ENCODE measurements at regions not wholly inside any gene's neighbourhood (a gene's known extent, or its start where the extent isn't known, plus 50 kb on each side); places are given as distances from the start of the nearest gene placed in this dataset.

GRCh38 chr2:126299469-126299976 lies 356.4 kb upstream of the GYPC start:
- no peaks in the 10 kb centered on the region for H3K27me3 ChIP-seq (ENCODE audit: insufficient read depth, low read depth)
- no peak overlapping the region for H3K4me3 ChIP-seq
- H3K4me2 ChIP-seq, result no peak overlapping the region
- no peak for DNase-seq
- no peaks in the 10 kb centered on the region for H3F3A ChIP-seq (ENCODE audit: insufficient read depth, low read depth)
- BruUV-seq (replicated peaks), result no TSS peak
- H3K36me3 ChIP-seq (ENCODE audit: low read depth), result no peaks in the 10 kb centered on the region
- TF ChIP-seq CTCF (conservative IDR thresholded peaks at IDR 0.05), result no peak
- no peak for TF ChIP-seq EZH2 (IDR thresholded peaks at IDR 0.05; ENCODE audit: low read depth)
- ChIA-PET CTCF (no interaction called here), POLR2A (ENCODE audit: unreplicated experiment) (no interaction called here)
- H4K20me1 ChIP-seq (ENCODE audit: insufficient read depth), result no peaks in the 10 kb centered on the region
- H3K27ac ChIP-seq, result no peak overlapping the region
- intact Hi-C loops (cut with micrococcal nuclease; ENCODE audit: unreplicated experiment), result no loop called here
- H2AFZ ChIP-seq, result no peak overlapping the region
- no peaks in the 10 kb centered on the region for H3K4me1 ChIP-seq (replicated peaks; ENCODE audit: insufficient read depth)
- H3K9me2 ChIP-seq (ENCODE audit: insufficient read depth), result no peaks in the 10 kb centered on the region; the same call in 1 of the 2 replicates
- H3K9me3 ChIP-seq (ENCODE audit: insufficient read depth, low read depth), result no peaks in the 10 kb centered on the region
- no peaks in the 10 kb centered on the region for H3K79me2 ChIP-seq (ENCODE audit: low read depth)

- H3K27me3 ChIP-seq (ENCODE audit: insufficient read depth, low read depth), result no peaks in the 10 kb centered on the region
- no peaks in the 10 kb centered on the region for H3K4me1 ChIP-seq (replicated peaks; ENCODE audit: insufficient read depth)
- no peak overlapping the region for H3K4me2 ChIP-seq
- ChIA-PET POLR2A (ENCODE audit: unreplicated experiment) (no interaction called here), CTCF (no interaction called here)
- H3F3A ChIP-seq (ENCODE audit: insufficient read depth, low read depth), result no peaks in the 10 kb centered on the region
- H3K4me3 ChIP-seq, result no peak overlapping the region
- H3K27ac ChIP-seq, result no peak overlapping the region
- no TSS peak for BruUV-seq (replicated peaks)
- H3K79me2 ChIP-seq (ENCODE audit: low read depth), result no peaks in the 10 kb centered on the region
- no peaks in the 10 kb centered on the region for H4K20me1 ChIP-seq (ENCODE audit: insufficient read depth)
- no peaks in the 10 kb centered on the region for H3K9me3 ChIP-seq (ENCODE audit: insufficient read depth, low read depth)
- intact Hi-C loops (cut with micrococcal nuclease; ENCODE audit: unreplicated experiment), result no loop called here
- TF ChIP-seq EZH2 (IDR thresholded peaks at IDR 0.05; ENCODE audit: low read depth) (no peak), CTCF (conservative IDR thresholded peaks at IDR 0.05) (no peak)
- no peaks in the 10 kb centered on the region; the same call in 1 of the 2 replicates for H3K9me2 ChIP-seq (ENCODE audit: insufficient read depth)
- no peak overlapping the region for H2AFZ ChIP-seq
- no peaks in the 10 kb centered on the region for H3K36me3 ChIP-seq (ENCODE audit: low read depth)
- DNase-seq, result no peak
Observed at GRCh38 chr2:126300348-126300747, 355.6 kb upstream of the GYPC start.

- intact Hi-C loops (cut with micrococcal nuclease; ENCODE audit: unreplicated experiment), result no loop called here
- H3K27me3 ChIP-seq (ENCODE audit: insufficient read depth, low read depth), result no peaks in the 10 kb centered on the region
- H3K4me1 ChIP-seq (replicated peaks; ENCODE audit: insufficient read depth), result no peaks in the 10 kb centered on the region
- H3K4me3 ChIP-seq, result no peak overlapping the region
- no peak overlapping the region for H2AFZ ChIP-seq
- CTCF ChIA-PET, result no interaction called here
- H3F3A ChIP-seq (ENCODE audit: insufficient read depth, low read depth), result no peaks in the 10 kb centered on the region
- POLR2A ChIA-PET (ENCODE audit: unreplicated experiment), result no interaction called here
- no peak overlapping the region for H3K27ac ChIP-seq
- H3K79me2 ChIP-seq (ENCODE audit: low read depth), result no peaks in the 10 kb centered on the region
- peaks cover 3% of the 10 kb centered on the region; the same call in 1 of the 2 replicates for H3K9me2 ChIP-seq (ENCODE audit: insufficient read depth)
- TF ChIP-seq EZH2 (IDR thresholded peaks at IDR 0.05; ENCODE audit: low read depth) (no peak), CTCF (conservative IDR thresholded peaks at IDR 0.05) (no peak)
- H3K36me3 ChIP-seq (ENCODE audit: low read depth), result no peaks in the 10 kb centered on the region
- BruUV-seq (replicated peaks), result no TSS peak
- DNase-seq, result no peak
- no peak overlapping the region for H3K4me2 ChIP-seq
- H4K20me1 ChIP-seq (ENCODE audit: insufficient read depth), result no peaks in the 10 kb centered on the region
- no peaks in the 10 kb centered on the region for H3K9me3 ChIP-seq (ENCODE audit: insufficient read depth, low read depth)
Observed at GRCh38 chr2:126302043-126302442, 353.9 kb upstream of the GYPC start.

All from PC-9 (cell line).